SKM-1 treated with dmso at 0.1 percent for 144 hours (cell line): ENCODE measurements at regions not wholly inside any gene's neighbourhood (a gene's known extent, or its start where the extent isn't known, plus 50 kb on each side); places are given as distances from the start of the nearest gene placed in this dataset.
A peak's percentile ranks its signal among the peaks of the same experiment; 100 is the strongest.
"Not testable (repeated sequence)": the region's sequence is repeated elsewhere in the genome, so short reads cannot be mapped to it uniquely, and the experiment has no call there.

Experiments
- DNase-seq: peaks from one replicate; lab custom pipeline; 2025; ENCODE audit not compliant: unreplicated experiment; lab: John Stamatoyannopoulos, UW

DNA sequence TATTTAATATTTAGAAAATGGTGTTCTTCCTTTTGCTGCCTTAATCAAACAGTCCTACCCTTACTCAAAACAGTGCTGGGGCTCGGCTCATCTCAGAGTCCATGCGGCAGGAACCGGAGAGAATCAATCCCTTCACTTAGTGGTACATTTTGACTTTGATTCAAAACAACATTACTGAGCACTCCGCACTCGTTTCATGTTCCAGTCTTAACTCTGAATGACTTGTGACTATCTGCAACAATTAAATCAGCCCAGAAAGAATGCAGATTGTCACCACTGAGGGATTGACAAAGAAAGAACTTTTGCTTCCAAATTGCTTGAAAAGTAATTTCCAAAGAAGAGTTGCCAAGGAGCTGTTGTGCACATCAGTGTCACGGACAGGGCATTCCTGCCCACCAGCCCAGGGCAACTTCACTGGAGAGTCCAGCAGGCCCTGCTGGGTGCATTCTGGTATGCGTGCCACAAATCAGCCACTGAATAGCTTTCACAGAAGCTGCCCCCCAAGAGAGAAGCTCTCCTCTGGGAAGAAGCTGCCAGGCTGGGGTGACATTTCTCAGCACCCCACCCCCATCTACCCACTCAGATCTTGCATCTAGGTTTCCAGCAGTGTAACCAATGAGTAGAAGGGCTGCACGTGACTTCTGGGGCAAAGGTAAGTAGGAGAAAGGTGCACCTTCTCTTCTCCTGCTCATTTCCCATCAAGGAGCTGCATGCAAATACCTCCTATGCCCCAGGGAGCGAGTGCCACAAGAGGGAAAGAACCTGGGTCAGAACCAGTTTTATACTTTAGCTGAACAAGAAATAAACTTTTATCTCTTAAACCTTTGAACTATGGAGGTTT, 84.6 kb upstream of the ATP8B1 start:
- DNase-seq, result no peak

GRCh38 chr18:57885931-57886330, 82.8 kb upstream of the ATP8B1 start:
- DNase-seq, result no peak

GRCh38 chr18:57882465-57882864, 79.3 kb upstream of the ATP8B1 start:
- no peak for DNase-seq

GRCh38 chr18:57881818-57882413, 78.8 kb upstream of the ATP8B1 start:
- DNase-seq, result peak; percentile 79

DNA sequence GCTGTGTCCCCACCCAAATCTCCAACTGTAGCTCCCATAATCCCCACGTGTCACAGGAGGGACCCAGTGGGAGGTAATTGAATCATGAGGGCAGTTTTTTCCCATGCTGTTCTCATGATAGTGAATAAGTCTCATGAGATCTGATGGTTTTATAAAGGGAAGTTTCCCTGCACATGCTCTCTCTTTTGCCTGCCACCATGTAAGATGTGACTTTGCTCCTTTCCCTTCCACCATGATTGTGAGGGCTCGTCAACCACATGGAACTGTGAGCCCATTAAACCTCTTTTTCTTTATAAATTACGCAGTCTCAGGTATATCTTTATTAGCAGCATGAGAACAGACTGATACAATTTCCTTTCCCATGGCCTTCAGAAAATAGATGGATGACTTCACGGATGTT, 76.8 kb upstream of the ATP8B1 start:
- DNase-seq, result not testable (repeated sequence)

DNA sequence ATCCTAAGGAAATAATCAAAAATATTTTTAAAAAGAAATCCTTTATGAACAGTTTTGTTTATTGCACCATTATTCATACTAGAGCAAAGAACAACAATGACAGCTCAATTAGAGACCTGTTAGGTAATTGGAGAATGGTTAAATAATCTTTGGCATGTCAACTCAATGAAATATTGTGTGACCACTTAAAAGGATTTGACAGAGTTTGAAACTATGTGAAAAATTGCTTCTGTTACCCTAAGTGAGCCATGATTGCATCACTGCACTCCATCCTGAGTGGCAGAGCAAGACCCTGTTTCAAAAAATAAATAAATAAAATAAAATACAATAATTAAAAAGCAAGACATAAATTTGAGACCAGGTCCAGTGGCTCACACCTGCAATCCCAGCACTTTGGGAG, 66.1 kb upstream of the ATP8B1 start:
- DNase-seq, result no peak

DNA sequence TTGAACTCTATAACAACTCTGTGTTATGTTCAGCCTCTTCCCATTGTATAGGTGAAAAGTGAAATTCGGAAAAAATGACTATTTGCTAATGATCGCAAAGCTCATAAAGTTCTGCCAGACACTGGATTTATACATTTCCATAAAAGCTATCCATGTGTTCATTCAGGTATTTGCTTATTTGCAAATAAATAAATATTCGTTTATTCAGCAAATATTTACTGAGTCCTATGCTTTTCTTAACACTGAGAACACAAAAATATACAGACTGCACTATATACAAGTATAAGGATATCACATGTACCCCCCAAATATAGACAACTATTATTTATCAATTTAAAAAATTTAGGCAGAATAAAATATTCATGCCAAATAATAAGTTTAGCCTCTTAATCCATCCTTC, 63.2 kb upstream of the ATP8B1 start:
- no peak for DNase-seq

DNA sequence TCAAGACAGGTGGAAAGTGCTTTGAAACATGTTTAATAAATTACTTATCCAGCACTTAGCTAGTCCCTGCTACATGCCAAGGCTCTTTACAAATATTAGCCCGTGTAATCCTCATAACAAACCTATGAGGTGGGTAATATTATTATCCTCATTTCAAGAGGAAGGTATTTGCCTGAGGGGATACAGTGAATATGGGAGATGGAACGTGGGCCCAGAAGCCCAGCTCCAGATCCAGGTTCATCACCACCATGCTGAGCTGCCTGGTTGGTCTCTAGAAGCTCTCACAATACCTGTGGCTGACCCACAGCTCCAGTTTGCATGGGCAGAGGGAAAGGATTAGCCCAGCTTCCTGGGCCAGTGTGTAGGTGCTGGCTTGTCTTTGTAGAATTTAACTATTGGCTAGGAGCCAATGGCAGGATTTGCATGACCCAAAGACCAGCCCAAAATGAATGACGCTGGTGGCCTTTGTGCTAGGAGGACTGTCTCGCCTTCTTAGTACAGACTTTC, 61.6 kb upstream of the ATP8B1 start:
- DNase-seq, result no peak

DNA sequence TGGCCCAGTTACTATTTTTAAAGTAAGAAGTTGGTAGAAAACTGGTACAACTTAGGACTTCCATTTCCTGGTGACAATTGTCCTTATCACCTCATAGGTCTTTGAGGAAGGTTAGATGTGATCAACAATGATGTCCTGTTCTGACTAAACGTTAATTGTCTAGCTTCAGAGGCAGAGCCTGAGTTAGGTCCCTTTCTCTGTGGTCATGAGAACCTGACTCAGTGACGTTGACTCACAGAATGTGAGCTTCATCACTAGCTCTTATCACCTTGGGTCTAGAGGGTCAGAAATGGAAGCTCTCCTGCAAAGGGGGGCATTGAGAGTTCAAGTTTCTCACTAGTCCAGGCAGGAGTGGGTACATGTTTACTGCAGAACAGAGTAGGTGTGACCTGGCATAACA, 60.6 kb upstream of the ATP8B1 start:
- no peak for DNase-seq

DNA sequence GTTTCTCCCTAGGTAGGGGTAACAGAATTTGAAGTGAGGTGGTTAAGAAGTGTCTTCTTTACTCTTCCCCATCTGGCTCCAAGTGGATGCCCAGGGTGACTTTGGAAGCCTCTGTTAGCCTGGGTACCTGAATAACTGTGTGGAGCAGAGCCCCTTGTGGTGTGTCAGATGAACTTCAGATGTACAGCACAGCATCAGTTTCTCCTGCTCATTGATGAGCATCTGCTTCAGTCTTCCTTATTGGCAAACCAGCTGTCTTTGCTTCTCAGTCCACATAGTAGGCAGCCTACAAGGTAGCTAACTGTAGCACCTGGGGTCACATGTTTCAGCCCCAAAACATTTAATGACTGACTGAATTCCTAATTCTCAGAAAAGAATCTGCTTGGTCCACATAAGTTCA, 56.2 kb upstream of the ATP8B1 start:
- DNase-seq, result peak; percentile 5

- DNase-seq, result no peak
Measured at GRCh38 chr18:57856557-57857280, 53.6 kb upstream of the ATP8B1 start.

- no peak for DNase-seq
Measured at GRCh38 chr18:57856128-57856527, 53.0 kb upstream of the ATP8B1 start.

DNA sequence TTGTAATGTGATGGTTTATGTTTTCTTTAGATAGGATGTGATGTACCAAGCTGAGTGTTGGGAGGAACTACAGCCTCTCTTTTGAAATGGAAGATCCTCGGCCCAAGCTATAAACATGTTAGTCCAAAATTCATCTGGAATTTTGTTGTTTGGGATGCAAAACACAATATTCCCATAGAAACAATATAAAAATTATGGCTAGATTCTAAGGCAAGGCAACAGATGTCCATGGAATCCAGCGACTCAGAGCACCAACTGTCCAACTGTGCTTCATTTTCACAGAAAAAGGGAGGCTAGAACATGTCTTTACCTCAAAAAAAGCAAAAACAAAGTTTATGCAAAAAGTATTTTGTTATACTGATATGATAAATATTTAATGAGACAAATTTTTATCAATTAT, 52.4 kb upstream of the ATP8B1 start:
- DNase-seq, result no peak

- no peak for DNase-seq
Measured at GRCh38 chr18:57854726-57855125, 51.6 kb upstream of the ATP8B1 start.

DNA sequence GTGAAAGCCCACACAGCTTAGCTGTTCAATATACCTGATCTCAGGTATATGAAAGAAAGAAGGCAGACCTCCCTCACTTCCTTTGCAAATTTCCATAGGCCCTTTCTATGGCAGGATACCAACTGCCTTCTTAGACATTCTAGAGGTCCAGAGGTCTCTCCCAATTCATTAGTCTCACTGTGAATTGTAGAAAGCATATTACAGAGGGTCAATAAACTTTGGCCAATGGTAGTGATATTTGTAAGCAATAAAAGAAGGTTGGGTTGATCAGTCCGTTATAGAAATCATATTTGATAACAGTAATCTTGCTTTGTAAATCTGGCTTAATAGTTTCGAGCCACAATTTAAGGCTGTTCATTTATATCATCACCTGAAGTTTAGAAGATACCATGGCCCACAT, 50.7 kb upstream of the ATP8B1 start:
- no peak for DNase-seq

DNA sequence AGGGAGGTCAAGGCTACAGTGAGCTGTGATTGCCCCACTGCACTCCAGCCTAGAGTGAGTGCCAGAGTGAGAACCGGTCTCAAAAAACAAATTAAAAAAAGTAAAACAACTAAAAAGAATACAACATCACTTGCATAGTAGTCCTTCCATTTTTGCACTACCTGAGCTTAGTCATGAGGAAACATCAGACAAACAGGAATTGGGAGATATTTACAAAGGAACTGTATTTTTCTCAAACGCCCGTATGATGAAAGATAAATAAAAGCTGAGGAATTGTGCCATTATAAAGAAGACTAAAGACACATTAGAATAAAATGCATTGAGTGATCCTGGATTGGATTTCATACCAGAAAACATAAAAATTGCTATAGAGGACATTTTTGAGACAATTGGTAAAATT, 50.0 kb upstream of the ATP8B1 start:
- no peak for DNase-seq
